GM21526 (cell line): ENCODE measurements at regions not wholly inside any gene's neighbourhood (a gene's known extent, or its start where the extent isn't known, plus 50 kb on each side); places are given as distances from the start of the nearest gene placed in this dataset.

Experiments
- ATAC-seq: cut with Tn5 transposase; IDR thresholded peaks from one replicate; pipeline ENCODE4 v1.9.1; 2021; ENCODE audit warnings: moderate library complexity; ENCODE audit not compliant: unreplicated experiment, low FRiP score

DNA sequence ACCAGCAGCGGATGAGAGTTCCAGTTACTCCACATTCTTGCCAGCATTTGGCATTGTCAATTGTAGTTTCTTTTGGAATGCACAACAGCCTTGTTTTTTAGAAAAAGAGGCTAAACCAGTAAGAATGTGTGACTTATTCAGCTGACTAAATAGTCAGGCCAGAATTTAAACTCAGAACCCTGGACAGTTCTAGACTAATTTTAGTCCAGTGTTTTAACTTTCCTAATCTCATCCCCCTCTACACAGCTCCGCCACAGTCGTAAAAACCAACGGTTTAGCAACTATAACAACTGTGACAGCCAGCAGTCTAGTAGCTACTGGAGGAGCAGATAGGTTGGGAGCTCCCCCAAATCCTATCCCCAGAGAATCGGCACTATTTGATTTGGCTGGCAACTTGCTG is 103.7 kb downstream of the FOXD1 start:
- ATAC-seq, result no peak

DNA sequence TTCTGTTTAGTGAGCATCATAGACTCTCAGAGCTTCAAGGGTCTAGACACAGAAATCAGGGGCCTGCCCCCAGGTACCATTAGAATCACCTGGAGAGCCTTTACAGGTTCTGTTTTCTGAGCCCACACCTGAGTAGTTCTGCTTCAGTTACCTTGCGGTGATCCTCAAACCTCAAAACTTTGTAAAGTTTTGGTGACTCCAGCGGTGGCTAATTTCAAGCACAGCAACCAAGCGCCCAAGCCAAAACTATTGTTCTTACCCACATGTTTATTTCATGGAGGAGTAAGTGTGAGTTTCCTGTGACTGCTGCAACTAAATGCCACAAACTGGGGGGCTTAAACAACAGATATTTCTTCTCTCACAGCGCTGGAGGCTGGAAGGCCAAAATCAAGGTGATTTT is 108.9 kb downstream of the FOXD1 start:
- no peak for ATAC-seq

DNA sequence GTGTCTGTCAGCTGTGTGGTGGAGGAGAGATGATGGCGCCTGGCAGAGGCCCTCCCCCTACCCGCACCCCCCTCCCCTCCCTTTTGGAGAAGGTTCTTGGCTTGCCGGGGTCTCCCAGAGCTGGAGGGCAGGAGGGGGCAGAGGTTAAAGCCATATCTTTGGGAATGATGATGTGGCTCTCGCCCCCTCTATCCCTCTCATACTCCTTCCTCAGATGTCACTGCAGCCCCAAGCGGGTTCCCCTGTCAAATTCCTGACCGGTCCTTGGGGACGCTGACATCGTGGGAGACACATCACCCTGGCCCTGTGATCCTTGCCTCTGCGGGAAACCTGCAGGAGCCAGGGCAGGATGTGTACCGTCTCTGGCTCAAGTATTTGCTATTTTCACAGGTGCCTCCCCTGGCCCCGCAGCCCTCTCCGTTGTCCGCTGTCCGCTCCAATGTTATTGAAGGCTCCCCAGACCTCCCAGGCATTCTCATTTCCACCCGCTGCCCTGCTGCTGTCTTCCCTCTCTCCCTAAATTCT is 109.5 kb downstream of the FOXD1 start:
- ATAC-seq, result no peak

DNA sequence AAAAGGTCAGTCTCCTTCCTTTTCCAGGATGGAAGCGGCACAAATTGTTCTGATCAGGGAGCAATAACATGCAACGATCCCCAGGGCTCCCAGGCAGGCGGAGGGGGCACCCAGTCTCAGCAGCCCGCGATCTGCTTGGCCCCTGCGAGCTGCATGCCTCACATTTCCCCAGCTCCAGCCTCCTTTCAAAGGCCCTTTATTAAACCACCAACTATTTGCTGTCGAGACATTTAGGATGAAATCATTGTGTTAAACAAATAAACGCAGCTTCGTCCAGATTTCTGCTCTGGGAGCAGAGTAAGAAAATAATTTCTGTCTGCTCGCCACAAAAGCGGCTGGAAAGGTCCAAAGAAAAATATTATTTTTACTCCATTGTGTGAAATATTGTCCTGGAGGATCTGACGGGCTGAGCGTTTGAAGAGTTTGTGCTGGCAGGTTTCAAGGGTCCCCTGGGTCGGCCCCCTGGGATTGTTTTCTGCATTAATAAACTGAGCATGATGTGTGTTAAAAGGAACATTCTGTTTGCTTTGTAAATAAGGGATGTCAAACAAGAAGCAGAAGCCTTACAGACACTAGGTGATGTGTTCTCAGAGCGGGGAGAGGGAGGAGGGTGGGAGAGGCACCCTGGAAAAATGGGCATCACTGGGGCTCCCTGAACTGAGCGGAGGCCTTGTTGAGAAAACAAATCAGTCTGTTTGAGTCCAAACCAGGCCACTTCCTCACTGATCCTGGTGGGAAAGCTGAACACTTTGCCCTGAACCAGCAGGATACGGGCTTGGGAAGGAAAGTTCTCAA is 110.1 kb downstream of the FOXD1 start:
- no peak for ATAC-seq

DNA sequence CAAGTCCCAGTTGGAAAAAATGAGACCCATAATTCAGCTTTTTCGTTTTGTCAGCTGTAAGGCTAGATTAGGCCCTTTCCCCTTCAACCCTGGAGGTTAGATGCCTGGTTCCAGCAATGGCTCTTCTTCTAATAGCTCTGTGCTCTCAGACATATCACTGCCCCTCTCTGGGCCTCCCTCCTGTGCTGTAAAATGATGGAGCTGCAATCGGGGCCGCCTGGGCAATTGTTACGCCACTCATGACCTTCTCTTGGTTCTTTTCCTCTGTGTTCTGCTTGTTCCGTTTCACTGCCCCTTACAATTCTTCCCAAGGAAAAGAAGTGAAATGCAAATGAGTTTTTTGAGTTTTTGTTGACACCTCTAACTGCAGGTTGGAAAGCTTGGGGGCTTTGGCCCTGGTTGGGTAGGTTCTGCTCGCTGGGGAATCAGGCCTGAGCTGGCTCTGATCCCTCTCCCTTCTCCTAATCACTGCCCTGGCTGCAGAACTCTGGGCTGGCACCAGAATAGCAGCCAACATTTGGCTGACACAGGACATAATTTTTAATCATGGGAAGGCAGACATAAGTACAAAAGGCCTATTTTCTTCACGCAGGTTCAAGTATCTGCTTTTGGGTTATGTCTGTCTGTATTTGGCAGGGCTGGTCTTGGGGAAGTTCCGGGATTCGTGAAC is 110.9 kb downstream of the FOXD1 start:
- no peak for ATAC-seq

DNA sequence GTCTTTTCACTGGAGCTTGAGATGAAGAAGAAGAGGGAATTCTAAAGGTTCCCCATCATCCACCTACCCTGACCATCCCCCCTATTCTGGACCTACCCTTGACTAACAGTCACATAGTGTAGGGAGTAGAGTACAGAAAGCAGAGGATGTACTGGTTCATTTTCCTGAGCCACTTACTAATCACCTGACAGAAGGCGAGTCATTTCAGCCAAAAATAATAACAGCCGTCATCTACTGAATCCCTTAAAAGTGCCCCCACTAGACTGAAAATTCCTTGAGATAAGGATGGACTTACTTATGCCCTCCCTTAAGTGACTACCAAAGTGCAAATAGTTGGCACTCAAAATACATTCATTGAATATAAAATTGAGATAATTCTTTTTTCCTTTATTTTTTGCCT is 112.2 kb downstream of the FOXD1 start:
- no peak for ATAC-seq

DNA sequence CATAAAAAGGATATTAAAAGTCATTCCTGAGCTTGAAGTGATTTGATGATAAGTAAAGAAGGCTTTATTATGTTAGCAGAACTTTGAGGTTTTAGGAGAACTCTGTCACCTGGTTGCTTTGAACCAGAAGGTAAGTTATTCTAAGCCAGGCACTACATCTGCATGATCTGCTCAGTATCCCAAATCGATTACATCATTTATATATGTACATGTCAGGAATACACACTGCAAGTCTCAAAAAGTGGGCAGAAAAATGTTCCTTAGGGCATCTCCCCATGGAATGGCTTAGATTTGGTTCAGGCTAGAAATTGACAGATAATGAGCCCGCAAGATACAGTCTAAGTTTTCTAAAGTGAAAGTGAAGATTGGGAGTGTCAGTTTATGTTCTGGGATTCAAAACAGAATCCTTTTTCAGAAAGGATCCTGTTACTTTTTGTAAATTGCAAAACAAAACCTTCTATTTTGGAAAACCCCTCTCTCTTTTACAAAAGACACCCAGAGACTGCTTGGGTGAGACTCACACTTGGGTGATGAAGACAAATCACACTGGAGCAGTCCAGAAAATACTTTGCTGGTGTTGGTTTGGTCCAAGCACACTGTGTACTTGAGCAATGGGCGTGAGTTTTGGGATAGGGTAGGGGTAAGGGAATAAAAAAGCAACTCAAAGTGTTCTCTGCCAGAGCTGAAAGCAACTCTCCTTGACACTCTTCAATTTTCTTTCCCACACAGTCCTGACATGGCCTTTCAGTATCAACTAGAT is 114.5 kb downstream of the FOXD1 start:
- no peak for ATAC-seq

DNA sequence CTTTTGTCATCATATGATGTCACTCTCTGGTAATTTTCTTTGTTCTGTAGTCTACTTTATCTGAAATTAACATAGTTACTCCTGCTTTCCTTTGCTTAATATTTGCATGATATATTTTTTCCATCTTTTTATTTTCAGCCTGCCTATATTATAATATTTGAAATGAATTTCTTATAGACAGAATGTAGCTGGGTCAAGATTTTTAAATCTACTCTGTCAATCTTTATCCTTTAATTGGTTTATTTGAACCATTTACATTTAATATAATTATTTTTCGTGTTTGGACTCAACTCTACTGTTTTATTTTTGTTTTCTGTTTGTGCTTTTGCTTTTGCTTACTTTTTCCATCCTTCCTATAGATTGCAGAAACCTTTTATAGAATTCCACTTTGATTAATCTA is 118.0 kb downstream of the FOXD1 start:
- ATAC-seq, result no peak

DNA sequence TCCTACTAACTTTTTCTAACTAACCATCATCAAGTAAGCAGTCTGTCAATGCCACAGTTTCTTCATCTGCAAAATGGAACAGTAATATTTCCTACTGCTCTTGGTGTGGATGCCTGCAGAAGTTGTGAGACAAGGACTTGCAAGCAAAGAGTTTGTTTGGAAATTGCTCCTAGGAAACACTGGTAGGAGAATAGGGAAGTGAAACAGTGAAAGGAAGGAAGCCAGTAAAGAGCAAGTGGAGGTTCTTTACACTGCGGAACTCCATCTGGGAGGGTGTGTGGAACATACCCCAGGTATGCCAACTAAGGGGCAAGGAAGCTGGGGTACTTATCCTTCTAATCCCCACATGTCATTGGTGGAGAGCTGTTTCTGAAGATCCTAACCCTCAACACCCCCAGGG is 119.9 kb downstream of the FOXD1 start:
- ATAC-seq, result no peak

DNA sequence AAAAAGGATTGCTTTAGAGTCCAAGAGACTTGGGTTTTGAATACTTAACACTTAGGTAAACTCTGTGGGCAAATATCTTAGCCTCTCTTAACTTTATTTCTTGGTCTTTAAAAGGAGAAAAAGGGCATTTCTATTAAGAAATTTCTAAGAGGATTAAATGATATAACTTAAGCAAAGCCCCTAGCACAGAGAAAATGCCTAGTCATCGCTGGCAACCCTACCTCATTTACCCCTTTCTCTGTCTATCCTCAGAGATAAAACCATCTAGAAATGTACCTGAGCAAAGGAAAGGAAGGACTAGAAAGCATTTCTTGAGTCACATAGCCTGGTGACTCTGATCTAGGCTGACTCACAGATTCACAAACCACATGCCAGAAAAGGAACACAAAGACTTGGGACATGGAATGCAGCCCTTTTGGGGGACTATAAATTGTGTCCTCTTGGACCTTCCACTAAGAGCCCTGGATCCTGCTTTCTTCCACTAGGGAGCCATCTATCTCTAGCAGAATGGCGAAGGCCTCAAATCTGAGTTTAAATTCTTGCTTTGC is 120.6 kb downstream of the FOXD1 start:
- ATAC-seq, result no peak

DNA sequence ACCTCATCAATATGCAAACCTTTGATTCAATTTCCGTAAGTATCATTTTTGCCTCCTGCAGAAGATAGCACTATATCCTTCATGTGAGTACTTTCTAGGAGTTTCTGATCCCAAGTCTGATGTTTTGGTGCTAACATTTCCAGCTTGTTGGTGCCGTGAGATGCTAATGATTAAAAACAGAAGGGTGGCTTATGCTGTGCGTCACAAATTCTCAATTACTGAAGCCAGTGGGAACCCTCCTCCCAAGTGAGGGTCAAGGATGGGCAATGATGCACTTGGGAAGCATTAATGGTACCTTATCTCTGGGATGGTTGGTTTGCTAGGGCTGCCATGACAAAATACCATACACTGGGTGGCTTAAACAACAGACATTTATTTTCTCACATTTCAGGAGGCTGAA is 123.0 kb downstream of the FOXD1 start:
- ATAC-seq, result no peak

DNA sequence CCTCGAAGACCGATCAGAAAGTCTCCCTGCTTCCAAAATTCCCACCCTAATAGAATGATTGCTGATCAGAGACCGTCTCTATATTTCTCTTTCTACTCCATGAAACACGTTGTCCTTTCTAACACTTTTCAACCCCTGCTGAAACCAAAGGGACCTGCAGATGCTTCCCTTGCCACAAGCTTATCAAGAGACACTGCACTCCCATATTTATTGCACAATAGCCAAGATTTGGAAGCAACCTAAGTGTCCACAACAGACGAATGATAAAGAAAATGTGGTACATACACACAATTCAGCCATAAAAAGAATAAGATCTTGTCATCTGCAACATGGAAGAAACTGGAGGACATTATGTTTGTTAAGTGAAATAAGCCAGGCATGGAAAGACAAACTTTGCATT is 125.1 kb downstream of the FOXD1 start:
- ATAC-seq, result no peak

DNA sequence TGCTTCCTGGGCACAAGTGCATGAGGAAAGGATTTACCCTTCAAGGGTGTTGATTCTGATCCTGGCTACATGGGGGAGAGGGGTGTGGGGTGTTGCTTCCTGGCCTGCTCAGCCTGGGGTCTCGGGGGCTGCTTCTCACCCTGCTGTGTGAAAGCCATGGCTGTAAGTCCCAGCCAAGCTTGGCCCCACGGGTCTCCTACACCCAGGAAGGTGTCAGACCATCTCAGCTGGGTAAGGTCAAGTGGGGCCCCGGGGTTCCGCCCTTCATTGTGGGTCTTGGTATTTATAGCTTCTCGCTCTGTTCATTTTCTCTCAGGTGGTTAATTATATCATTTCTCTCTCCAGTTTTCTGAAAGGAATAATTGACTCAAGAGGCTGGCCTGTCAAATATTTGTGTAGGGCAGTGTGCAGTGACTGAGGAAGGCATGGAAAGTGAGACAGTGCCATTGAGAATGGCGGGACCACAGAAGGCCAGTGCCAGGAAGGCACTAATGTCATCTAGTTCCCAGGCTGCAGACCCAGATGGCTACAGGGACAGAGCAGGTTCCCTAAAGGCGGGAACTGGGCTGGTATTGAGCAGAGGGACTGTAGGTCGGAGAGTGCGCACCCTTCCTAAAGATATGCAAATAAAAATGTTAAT is 126.0 kb downstream of the FOXD1 start:
- no peak for ATAC-seq

DNA sequence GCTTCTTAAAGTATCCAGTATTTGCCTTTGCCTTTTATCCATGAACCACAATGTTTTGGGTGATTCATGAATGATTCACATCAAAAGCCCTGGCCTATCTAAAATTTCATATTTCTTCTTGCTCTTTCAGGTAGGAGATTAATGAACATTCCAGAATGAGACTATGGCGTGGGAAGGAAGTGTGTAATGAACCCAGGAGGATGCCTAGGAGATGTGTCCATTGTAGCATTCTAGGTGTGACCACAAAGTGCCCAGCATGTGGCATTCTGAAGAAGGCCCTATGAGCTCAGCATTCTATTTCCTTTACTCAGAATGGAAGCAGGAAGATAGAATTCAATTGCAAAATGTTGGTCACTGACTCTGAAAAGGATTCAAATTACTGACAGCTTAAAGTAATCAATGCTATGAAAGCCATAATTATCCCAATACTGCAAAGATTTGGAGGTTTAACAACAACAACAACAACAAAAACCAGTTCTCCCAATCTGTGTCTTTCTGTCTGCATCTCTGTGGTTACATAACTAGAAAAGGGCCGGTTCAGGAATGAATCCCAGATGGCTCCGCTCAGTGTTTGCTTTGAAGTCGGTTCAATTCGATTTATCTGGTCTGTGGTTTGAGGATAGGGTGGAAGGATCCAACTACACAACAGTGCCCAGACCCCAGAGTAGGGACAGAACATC is 126.7 kb downstream of the FOXD1 start:
- no peak for ATAC-seq

DNA sequence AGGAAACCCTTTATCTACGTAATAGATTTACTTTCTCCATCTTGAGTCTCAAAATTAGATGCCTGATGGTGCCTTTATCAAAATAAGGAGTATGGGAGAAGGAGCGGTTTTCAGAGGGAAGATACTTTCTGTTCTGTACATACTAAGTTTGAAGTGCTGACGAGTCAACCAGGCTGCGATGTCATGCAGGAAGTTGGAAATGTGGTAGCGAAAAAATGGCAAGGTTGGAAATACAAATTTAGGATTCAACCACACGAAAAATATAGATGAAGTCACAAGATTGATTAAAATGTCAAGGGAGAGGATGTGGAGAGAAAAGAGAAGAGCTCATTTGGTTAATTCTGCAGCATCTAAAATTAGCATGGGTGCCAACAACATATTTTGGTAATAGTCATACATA is 129.5 kb downstream of the FOXD1 start:
- no peak for ATAC-seq

DNA sequence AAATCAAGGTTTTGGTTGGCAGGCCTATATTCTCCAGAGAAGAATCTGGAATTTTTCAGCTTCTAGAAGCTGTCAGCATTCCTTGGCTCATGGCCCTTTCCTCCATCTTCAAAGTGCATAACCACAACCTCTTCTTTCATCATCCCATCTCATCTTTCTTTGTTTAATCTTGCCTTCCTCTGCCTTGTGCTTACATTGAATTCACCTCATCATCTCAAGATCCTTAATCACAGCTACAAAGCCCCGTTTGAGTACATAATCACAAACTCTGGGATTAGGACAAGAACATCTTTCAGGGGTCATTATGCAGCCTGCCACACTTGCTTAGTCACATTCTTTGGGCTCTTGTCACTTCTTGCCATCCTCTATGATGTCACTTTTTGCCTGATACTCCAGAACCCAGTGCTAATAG is 130.3 kb downstream of the FOXD1 start:
- ATAC-seq, result no peak

DNA sequence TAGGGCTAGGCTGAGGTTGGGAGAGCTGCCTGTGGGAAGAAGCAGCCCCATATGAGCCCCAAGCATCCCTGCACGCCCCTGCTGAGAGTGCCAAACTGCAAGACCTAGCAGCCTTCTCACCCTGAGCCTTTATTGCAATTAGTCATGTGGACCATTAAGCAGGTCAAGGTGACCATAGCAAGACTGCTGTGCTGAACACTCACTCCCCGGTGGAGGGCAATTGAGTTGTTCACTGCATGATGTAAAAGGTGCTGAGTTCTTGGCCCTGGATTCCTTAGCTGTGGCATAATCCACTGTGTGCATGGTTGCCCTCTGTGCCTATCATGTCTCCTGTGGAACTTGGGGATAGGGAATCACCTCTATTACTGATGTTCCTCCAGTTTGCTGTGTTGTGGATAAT is 131.1 kb downstream of the FOXD1 start:
- no peak for ATAC-seq

DNA sequence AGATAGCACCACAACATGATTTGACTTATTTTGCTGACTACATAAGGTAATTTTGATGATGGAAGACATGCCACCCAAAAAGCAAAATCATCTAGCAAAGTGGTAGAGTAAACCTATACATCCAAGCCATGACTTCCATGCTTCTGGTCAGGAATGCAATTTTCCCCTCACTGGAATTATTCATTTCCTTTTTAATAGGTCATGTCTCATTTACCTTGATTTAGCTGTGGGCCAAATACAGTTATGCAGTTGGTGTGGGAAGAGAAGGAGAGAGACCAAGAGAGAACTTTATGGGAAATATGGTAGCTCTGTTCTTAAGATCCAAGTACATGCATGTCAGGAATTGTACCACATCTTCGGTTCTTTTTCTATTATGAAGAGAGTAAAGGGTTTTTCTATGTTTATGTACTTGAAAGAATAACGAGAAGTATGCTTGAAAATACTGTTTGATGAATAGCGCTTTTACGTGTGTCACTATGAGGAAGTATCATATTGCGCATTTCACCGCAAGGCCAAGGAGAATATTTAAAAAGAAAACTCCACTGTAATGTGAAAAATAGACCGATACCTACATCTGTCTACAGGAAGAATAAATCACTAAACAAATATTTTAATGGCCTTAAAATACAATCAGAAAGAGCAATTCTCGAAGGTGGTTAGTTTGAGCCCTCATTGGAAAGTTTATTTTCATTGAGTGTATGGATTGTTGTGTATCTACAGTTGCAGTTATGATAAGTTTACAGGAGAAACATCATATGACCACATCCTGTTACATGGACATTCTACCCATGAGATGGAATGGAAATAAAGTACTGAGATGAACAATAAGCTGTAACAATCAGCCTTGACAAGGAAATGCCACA is 134.0 kb downstream of the FOXD1 start:
- no peak for ATAC-seq

DNA sequence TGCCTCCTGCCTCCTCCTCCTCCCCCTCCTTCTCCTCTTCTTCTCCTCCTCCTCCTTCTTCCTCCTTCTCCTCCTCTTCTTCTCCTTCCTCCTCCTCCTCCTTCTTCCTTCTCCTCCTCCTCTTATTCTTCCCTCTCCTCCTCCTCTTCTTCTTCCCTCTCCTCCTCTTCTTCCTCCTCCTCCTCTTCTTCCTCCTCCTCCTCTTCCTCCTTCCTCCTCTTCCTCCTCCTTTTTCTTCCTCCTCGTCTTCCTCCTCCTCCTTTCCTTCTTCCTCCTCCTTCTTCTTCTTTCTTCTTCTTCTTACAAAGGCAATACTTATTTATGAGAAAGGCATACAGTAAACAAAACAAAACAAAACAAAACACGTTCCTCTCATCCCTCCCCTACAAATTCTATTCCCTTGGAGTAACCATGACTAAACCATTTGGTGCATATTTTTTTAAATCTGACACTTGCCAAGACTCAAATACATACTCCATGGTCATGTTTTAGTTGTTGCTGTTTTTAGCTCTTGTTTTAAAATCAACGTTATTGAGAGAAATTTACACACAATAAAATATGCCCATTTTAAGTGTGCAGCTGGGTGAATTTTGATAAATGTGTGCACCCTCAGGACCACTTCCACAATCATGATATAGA is 135.6 kb downstream of the FOXD1 start:
- no peak for ATAC-seq
